BLaER1 (cell line): ENCODE measurements at regions not wholly inside any gene's neighbourhood (a gene's known extent, or its start where the extent isn't known, plus 50 kb on each side); places are given as distances from the start of the nearest gene placed in this dataset.
"Not testable (repeated sequence)": the region's sequence is repeated elsewhere in the genome, so short reads cannot be mapped to it uniquely, and the experiment has no call there.

Experiments
- H3K27ac ChIP-seq: shearing (Covaris generic); formaldehyde crosslinking; 2 replicates; pipeline ENCODE4 v1.8.1; 2022
- H3K27me3 ChIP-seq: shearing (Covaris generic); formaldehyde crosslinking; 2 replicates; pipeline ENCODE4 v1.8.1; 2022
- H3K36me3 ChIP-seq: shearing (Covaris generic); formaldehyde crosslinking; 2 replicates; pipeline ENCODE4 v1.8.1; 2022
- H3K4me1 ChIP-seq: shearing (Covaris generic); formaldehyde crosslinking; 2 replicates; pipeline ENCODE4 v1.8.1; 2022
- H3K4me2 ChIP-seq: shearing (Covaris generic); formaldehyde crosslinking; 2 replicates; pipeline ENCODE4 v1.8.1; 2022
- H3K4me3 ChIP-seq: shearing (Covaris generic); formaldehyde crosslinking; 2 replicates; pipeline ENCODE4 v1.8.1; 2022
- H3K9ac ChIP-seq: shearing (Covaris generic); formaldehyde crosslinking; 2 replicates; pipeline ENCODE4 v1.8.1; 2022
- H3K9me3 ChIP-seq: shearing (Covaris generic); formaldehyde crosslinking; 2 replicates; pipeline ENCODE4 v1.8.1; 2022
- H4K20me1 ChIP-seq: shearing (Covaris generic); formaldehyde crosslinking; 2 replicates; pipeline ENCODE4 v1.8.1; 2022
- Cebpa-rat ChIP-seq: shearing (Covaris generic); IDR thresholded peaks from 2 replicates; pipeline ENCODE4 v1.8.1; 2022

- not testable (repeated sequence) for H3K27me3 ChIP-seq, H3K36me3 ChIP-seq, H3K4me2 ChIP-seq, H3K9ac ChIP-seq, H3K27ac ChIP-seq, H3K4me3 ChIP-seq, H4K20me1 ChIP-seq, H3K4me1 ChIP-seq, H3K9me3 ChIP-seq
- peak; percentile 63; the same call in 1 of the 2 replicates for TF ChIP-seq Cebpa-rat
Measured at GRCh38 chr15:24139622-24140021, 452.5 kb upstream of the NDN start.

- not testable (repeated sequence) for H4K20me1 ChIP-seq, H3K9ac ChIP-seq, H3K27me3 ChIP-seq, H3K36me3 ChIP-seq, H3K9me3 ChIP-seq, H3K27ac ChIP-seq, H3K4me3 ChIP-seq, H3K4me1 ChIP-seq, H3K4me2 ChIP-seq
Measured at GRCh38 chr15:24145070-24145469, 458.0 kb upstream of the NDN start.

DNA sequence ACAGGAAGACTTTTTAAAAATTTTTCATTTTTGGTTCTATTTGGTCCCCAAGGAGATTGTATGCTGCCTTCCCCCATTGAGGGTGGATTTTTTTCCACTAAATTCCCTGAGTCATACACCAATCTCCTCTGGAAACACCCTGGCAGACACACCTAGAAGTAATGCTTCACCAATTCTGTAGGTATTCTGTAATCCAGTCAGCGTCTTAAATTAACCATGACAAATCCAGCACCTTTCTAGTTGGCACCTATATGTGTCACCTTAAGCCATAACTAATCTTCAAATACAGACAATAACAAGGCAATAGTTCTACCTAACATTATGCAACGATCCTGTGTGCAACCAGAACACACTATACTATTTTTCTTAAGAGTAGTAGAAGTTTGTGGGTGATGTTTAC is 459.1 kb upstream of the NDN start:
- Histone ChIP-seq H3K4me1 (no peaks in the 10 kb centered on the region), H3K27ac (no peak overlapping the region), H3K27me3 (no peaks in the 10 kb centered on the region), H3K36me3 (no peaks in the 10 kb centered on the region), H3K4me3 (no peak overlapping the region), H3K9ac (no peak overlapping the region), H3K4me2 (no peak overlapping the region), H3K9me3 (no peaks in the 10 kb centered on the region), H4K20me1 (no peaks in the 10 kb centered on the region)
- no peak for TF ChIP-seq Cebpa-rat

DNA sequence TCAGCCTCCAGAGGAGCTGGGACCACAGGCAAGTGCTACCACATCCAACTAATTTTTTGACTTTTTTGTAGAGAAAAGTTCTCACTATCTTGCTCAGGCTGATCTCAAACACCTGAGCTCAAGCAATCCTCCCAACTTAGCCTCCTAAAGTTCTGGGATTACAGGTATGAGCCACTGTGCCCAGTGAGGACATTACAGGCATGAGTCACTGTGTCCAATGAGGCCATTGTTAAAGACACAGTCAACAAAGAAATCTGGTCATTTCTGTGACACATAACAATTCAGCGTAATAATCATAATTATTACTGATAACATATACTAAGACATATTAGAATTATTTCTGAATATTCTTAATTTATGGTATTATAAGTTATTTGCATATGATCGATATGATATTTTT is 463.4 kb upstream of the NDN start:
- no peaks in the 10 kb centered on the region for H3K36me3 ChIP-seq
- no peaks in the 10 kb centered on the region for H3K9me3 ChIP-seq
- no peaks in the 10 kb centered on the region for H3K27me3 ChIP-seq
- no peaks in the 10 kb centered on the region for H4K20me1 ChIP-seq
- H3K4me2 ChIP-seq = no peak overlapping the region
- H3K9ac ChIP-seq = no peak overlapping the region
- no peak for TF ChIP-seq Cebpa-rat
- H3K4me3 ChIP-seq = no peak overlapping the region
- H3K4me1 ChIP-seq = no peaks in the 10 kb centered on the region
- H3K27ac ChIP-seq = no peak overlapping the region

DNA sequence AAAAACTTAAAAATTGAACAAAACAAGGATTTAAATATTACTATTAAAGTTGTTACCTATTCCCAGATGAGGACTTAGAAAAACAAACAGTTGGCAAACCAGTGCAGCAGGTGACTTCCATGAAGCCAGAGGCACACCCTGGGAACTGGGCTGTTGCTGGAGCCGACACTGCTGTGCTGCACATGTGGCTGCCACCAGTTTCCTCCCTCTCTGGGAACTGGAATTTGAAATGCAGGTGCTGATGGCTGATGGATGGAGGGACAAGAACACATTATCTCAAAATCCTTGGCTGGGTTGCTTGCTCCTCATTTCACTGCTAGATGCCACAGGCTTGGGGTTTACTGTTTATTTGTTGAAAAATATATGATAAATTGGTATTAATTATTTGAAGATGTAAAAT is 471.2 kb upstream of the NDN start:
- not testable (repeated sequence) for H3K4me3 ChIP-seq, H3K9ac ChIP-seq, H3K27ac ChIP-seq, H4K20me1 ChIP-seq, H3K27me3 ChIP-seq, H3K4me2 ChIP-seq, H3K4me1 ChIP-seq, H3K36me3 ChIP-seq, H3K9me3 ChIP-seq

- not testable (repeated sequence) for H3K4me3 ChIP-seq, H3K9ac ChIP-seq, H3K27me3 ChIP-seq, H3K9me3 ChIP-seq, H3K4me1 ChIP-seq, H3K27ac ChIP-seq, H3K36me3 ChIP-seq, H4K20me1 ChIP-seq, H3K4me2 ChIP-seq
Measured at GRCh38 chr15:24165512-24165911, 478.4 kb upstream of the NDN start.

DNA sequence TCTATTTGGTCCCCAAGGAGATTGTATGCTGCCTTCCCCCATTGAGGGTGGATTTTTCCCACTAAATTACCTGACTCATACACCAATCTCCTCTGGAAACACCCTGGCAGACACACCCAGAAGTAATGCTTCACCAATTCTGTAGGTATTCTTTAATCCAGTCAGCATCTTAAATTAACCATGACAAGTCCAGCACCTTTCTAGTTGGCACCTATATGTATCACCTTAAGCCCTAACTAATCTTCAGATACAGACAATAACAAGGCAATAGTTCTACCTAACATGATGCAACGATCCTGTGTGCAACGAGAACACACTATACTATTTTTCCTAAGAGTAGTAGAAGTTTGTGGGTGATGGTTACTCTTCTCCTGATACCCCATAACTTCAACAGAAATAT is 473.3 kb upstream of the NPAP1 start:
- not testable (repeated sequence) for H3K27ac ChIP-seq, H4K20me1 ChIP-seq, H3K9me3 ChIP-seq, H3K36me3 ChIP-seq, H3K4me1 ChIP-seq, H3K4me2 ChIP-seq, H3K9ac ChIP-seq, H3K27me3 ChIP-seq, H3K4me3 ChIP-seq

DNA sequence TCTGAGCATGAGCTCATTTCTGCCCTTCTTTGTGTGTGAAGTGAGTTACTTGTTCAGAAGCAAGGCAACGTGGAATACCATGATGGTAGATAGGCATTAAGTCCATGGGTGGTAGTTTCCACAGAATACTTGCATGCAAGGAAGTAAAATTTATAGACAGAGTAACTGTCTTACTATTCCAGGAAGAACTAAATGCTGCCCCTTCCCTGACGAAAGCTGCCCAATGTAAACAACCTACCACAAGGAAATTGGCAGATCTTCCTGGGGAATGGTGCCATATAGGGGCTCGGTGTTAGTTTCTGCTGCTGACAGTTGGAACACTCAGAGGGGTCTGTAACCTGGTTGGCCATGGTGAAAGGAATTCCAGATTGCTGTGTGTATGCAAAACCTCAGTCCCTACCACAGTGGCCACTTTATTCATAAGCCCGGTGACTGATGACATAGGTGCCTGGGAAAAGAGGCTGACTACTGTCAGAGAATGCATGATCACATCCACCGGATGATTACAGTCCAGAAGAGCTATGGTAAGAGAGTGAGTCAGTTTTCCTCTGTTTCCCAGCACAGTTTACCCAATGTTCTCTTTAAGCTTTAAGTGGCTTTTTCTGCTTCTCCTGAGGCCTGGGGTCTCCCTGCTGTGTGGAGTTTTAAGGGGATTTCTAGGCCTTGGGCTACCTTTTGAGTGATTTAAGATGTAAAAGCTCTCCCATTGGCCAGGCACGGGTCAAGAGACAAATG is 463.7 kb upstream of the NPAP1 start:
- not testable (repeated sequence) for H4K20me1 ChIP-seq, H3K4me1 ChIP-seq

GRCh38 chr15:24223739-24224138 is 451.8 kb upstream of the NPAP1 start:
- H3K9me3 ChIP-seq = peaks cover 2% of the 10 kb centered on the region
- H4K20me1 ChIP-seq = no peaks in the 10 kb centered on the region
- H3K27ac ChIP-seq = no peak overlapping the region
- no peak overlapping the region for H3K4me2 ChIP-seq
- H3K4me3 ChIP-seq = no peak overlapping the region
- H3K9ac ChIP-seq = no peak overlapping the region
- no peaks in the 10 kb centered on the region for H3K27me3 ChIP-seq
- no peaks in the 10 kb centered on the region for H3K36me3 ChIP-seq
- TF ChIP-seq Cebpa-rat = no peak
- no peaks in the 10 kb centered on the region for H3K4me1 ChIP-seq

More for the DNA sequence above, 463.7 kb upstream of the NPAP1 start:
- not testable (repeated sequence) for H3K27me3 ChIP-seq, H3K4me3 ChIP-seq, H3K27ac ChIP-seq, H3K9ac ChIP-seq, H3K9me3 ChIP-seq, H3K4me2 ChIP-seq, H3K36me3 ChIP-seq

DNA sequence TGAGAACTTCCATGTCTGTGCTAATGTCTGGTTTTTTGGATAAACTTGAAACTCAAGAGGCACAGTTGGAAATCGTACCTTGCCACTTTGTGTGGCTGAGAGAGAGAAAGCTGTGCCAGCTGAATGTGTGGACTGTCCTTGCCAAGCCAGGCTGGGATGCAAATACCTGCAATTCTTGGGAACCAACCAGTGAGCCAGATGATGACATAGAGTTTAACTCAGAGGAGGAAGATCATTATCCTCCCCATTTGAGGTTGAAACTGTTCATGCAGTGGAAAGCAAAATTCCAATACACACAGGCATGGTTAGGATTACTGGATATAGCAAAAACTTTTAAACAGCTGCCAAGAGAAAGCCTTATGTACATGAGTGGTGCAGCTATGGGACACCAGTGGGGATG is 451.4 kb upstream of the NPAP1 start:
- H3K27ac ChIP-seq = no peak overlapping the region
- no peak overlapping the region for H3K4me3 ChIP-seq
- no peaks in the 10 kb centered on the region for H3K4me1 ChIP-seq
- H3K9me3 ChIP-seq = peaks cover 6% of the 10 kb centered on the region
- H3K36me3 ChIP-seq = no peaks in the 10 kb centered on the region
- H3K9ac ChIP-seq = no peak overlapping the region
- no peaks in the 10 kb centered on the region for H3K27me3 ChIP-seq
- H4K20me1 ChIP-seq = no peaks in the 10 kb centered on the region
- TF ChIP-seq Cebpa-rat = no peak
- no peak overlapping the region for H3K4me2 ChIP-seq

- not testable (repeated sequence) for H4K20me1 ChIP-seq, H3K27me3 ChIP-seq, H3K9ac ChIP-seq, H3K4me3 ChIP-seq, H3K4me1 ChIP-seq, H3K27ac ChIP-seq, H3K4me2 ChIP-seq, H3K36me3 ChIP-seq
- H3K9me3 ChIP-seq = peaks cover 13% of the 10 kb centered on the region
Measured at GRCh38 chr15:24228922-24229321, 446.7 kb upstream of the NPAP1 start.

DNA sequence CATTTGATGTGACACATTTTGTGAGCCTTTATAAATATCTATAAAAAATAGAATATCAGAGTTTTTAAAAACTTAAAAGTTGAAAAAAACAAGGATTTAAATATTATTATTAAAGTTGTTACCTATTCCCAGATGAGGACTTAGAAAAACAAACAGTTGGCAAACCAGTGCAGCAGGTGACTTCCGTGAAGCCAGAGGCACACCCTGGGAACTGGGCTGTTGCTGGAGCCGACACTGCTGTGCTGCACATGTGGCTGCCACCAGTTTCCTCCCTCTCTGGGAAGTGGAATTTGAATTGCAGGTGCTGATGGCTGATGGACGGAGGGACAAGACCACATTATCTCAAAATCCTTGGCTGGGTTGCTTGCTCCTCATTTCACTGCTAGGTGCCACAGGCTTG is 442.4 kb upstream of the NPAP1 start:
- H3K9ac ChIP-seq, H3K4me1 ChIP-seq, H3K4me2 ChIP-seq, H4K20me1 ChIP-seq, H3K27me3 ChIP-seq, H3K27ac ChIP-seq, H3K36me3 ChIP-seq, H3K4me3 ChIP-seq: not testable (repeated sequence)
- H3K9me3 ChIP-seq = peaks cover 13% of the 10 kb centered on the region

DNA sequence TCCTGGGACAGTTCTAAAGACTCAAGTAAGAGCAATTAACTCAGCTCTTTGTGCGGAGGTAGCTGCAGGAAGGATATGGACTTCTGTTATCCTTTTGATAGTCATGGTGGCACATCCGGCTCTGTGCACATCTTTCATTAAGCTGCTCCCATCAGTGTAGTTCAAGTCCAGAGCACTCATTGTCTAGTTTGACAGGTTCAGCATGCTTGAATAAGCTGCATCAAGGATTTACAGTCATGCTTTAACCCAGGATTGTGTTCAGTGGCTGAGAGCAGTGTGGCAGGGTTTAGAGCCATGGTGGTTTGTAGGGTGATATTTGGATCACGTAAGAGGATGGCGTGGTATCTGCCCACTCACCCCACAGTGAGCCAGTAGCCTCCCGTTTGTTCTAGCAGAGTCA is 435.0 kb upstream of the NPAP1 start:
- not testable (repeated sequence) for H4K20me1 ChIP-seq, H3K4me1 ChIP-seq, H3K4me3 ChIP-seq, H3K27me3 ChIP-seq, H3K9ac ChIP-seq, H3K36me3 ChIP-seq, H3K4me2 ChIP-seq, H3K9me3 ChIP-seq, H3K27ac ChIP-seq

DNA sequence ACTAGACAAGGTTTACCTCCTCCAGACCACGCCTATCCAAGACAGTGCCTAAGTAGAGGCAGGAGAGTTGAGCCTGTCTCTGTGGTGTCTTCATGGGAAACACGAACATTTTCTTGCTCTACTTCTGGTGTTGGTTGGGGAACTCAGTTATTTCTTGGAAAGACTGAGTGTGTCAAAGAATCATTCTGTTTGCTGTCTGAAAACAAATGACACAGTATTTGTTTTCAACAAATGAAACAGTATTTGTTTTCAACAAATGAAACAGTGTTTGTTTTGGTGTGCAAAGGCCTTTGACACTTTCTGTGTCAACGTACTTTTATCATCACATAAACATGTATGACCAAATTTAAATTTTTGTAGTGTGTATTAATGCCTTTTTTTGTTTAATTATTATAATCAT is 416.5 kb upstream of the NPAP1 start:
- not testable (repeated sequence) for H3K4me2 ChIP-seq, H3K36me3 ChIP-seq, H3K27ac ChIP-seq, H3K4me3 ChIP-seq, H4K20me1 ChIP-seq, H3K9ac ChIP-seq, H3K27me3 ChIP-seq, H3K4me1 ChIP-seq, H3K9me3 ChIP-seq

DNA sequence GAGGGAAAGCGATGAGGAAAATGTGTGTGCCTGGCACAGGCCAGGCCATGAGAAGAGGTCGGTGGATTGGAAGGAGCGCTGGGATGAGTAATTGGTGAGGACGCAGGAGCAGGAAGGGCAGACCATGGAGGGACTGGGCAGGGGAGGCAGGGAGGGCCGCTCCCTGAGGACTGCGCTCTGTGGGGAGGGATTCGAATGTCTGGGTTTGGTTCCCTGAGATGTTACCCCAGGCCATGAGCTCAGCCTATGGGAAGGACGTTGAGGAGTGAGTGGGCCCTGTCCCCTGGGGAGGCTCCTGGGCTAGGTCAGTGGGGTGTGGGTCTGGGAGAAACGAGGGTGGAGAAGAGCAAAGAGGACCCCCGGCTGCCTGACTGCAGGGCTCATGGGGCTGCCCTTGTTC is 415.2 kb upstream of the NPAP1 start:
- H3K9me3 ChIP-seq, H4K20me1 ChIP-seq, H3K4me1 ChIP-seq, H3K4me2 ChIP-seq, H3K36me3 ChIP-seq, H3K27ac ChIP-seq, H3K9ac ChIP-seq, H3K27me3 ChIP-seq, H3K4me3 ChIP-seq: not testable (repeated sequence)
